ENCODE measurements at regions not wholly inside any gene's neighbourhood (a gene's known extent, or its start where the extent isn't known, plus 50 kb on each side); places are given as distances from the start of the nearest gene placed in this dataset.

- Histone ChIP-seq H3K36me3 (ENCODE audit: control insufficient read depth in 2 of 2, insufficient read depth in 2 of 2, low read length in 1 of 2) (no peaks in the 10 kb centered on the region), H3K9me3 (ENCODE audit: control insufficient read depth in 2 of 2, insufficient read depth in 1 of 2, low read depth in 1 of 2, low read length in 1 of 2) (no peaks in the 10 kb centered on the region), H3K4me1 (ENCODE audit: control insufficient read depth in 2 of 2, insufficient read depth in 2 of 2, low read length in 1 of 2) (peaks cover 2 to 6% of the 10 kb centered on the region in 2 donors), H3K4me3 (ENCODE audit: low read depth in 1 of 2, low read length in 2 of 2) (peak overlapping the region; percentile 43 to 60), H3K27ac (ENCODE audit: low read depth in 2 of 2, low read length in 1 of 2) (peak overlapping the region; percentile 95 to 98), H3K27me3 (ENCODE audit: control insufficient read depth in 1 of 2, insufficient read depth in 2 of 2, low read length in 2 of 2) (no peaks in the 10 kb centered on the region)
- WGBS, 2 donors = 1 to 10% methylated on average over 49 to 85 of the region's 85 CpGs
Observed at GRCh38 chrX:40176351-40177116, 78.8 kb upstream of the BCOR start.

DNA sequence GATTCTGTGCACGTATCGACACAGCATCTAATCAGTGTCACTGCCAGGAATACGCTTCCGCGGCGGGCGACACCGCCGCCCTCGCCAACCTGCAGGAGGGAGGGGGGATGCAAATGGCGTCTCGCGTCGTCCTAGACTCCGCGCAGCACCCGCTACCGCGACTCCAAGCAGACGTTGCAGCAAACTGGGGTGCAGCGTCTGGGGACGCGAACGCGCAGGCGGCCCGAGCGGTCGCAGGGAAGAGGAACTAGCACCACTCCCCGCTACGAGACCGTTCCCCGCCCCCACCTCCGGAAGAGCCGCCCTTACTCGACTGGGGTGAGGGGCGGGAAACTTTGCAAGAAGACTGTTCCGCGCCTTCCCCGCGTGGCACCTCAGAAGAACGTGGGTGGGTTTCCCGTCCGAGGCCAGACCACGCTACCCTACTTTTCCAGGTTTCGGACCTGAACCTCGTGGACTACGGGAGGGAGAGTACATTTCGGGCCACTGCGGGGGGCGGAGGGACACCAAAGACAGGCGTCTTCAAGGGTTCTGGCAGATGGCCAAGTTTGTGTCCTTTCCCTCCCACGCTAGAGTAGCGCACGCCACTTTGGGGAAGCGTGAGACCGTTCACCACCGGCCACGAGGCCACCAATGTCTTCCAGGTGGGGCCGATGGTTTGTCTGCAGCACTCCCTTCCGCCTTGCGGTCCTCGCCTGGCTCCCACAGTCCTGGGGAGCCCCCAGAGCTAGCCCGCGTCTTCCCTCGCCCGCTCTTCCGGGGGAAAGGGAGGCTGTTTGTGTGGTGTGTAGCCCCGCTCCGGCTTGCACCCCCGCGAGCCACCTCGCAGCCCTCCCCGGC, 78.0 kb upstream of the BCOR start:
- H3K36me3 ChIP-seq (ENCODE audit: control insufficient read depth in 2 of 2, insufficient read depth in 2 of 2, low read length in 1 of 2) = no peaks in the 10 kb centered on the region
- peaks cover 2 to 6% of the 10 kb centered on the region in 2 donors for H3K4me1 ChIP-seq (ENCODE audit: control insufficient read depth in 2 of 2, insufficient read depth in 2 of 2, low read length in 1 of 2)
- H3K27me3 ChIP-seq (ENCODE audit: control insufficient read depth in 1 of 2, insufficient read depth in 2 of 2, low read length in 2 of 2) = no peaks in the 10 kb centered on the region
- H3K9me3 ChIP-seq (ENCODE audit: control insufficient read depth in 2 of 2, insufficient read depth in 1 of 2, low read depth in 1 of 2, low read length in 1 of 2) = no peaks in the 10 kb centered on the region
- 0 to 9% methylated on average over 66 to 74 of the region's 74 CpGs for WGBS, 2 donors
- H3K27ac ChIP-seq (ENCODE audit: low read depth in 2 of 2, low read length in 1 of 2) = peak overlapping the region; percentile 95 to 98
- peak overlapping the region; percentile 43 to 60 for H3K4me3 ChIP-seq (ENCODE audit: low read depth in 1 of 2, low read length in 2 of 2)

GRCh38 chrX:40174854-40175510, 77.2 kb upstream of the BCOR start:
- peaks cover 2 to 6% of the 10 kb centered on the region in 2 donors for H3K4me1 ChIP-seq (ENCODE audit: control insufficient read depth in 2 of 2, insufficient read depth in 2 of 2, low read length in 1 of 2)
- H3K27me3 ChIP-seq (ENCODE audit: control insufficient read depth in 1 of 2, insufficient read depth in 2 of 2, low read length in 2 of 2) = no peaks in the 10 kb centered on the region
- peak overlapping the region; percentile 95 to 98 for H3K27ac ChIP-seq (ENCODE audit: low read depth in 2 of 2, low read length in 1 of 2)
- 0 to 7% methylated on average over 49 to 53 of the region's 53 CpGs for WGBS, 2 donors
- no peaks in the 10 kb centered on the region for H3K36me3 ChIP-seq (ENCODE audit: control insufficient read depth in 2 of 2, insufficient read depth in 2 of 2, low read length in 1 of 2)
- no peaks in the 10 kb centered on the region for H3K9me3 ChIP-seq (ENCODE audit: control insufficient read depth in 2 of 2, insufficient read depth in 1 of 2, low read depth in 1 of 2, low read length in 1 of 2)
- peak overlapping the region; percentile 43 to 60 for H3K4me3 ChIP-seq (ENCODE audit: low read depth in 1 of 2, low read length in 2 of 2)

- Histone ChIP-seq H3K27ac (ENCODE audit: low read depth in 2 of 2, low read length in 1 of 2) (peak overlapping the region; percentile 84 to 98), H3K9me3 (ENCODE audit: control insufficient read depth in 2 of 2, insufficient read depth in 1 of 2, low read depth in 1 of 2, low read length in 1 of 2) (no peaks in the 10 kb centered on the region), H3K27me3 (ENCODE audit: control insufficient read depth in 1 of 2, insufficient read depth in 2 of 2, low read length in 2 of 2) (no peaks in the 10 kb centered on the region), H3K4me1 (ENCODE audit: control insufficient read depth in 2 of 2, insufficient read depth in 2 of 2, low read length in 1 of 2) (peaks cover 2 to 6% of the 10 kb centered on the region in 2 donors), H3K36me3 (ENCODE audit: control insufficient read depth in 2 of 2, insufficient read depth in 2 of 2, low read length in 1 of 2) (no peaks in the 10 kb centered on the region), H3K4me3 (ENCODE audit: low read depth in 1 of 2, low read length in 2 of 2) (peak overlapping the region in 1 of 2 donors; percentile 43)
- WGBS, 2 donors = 12 to 21% methylated on average over 41 of the region's 41 CpGs
Observed at GRCh38 chrX:40174001-40174853, 76.5 kb upstream of the BCOR start.

DNA sequence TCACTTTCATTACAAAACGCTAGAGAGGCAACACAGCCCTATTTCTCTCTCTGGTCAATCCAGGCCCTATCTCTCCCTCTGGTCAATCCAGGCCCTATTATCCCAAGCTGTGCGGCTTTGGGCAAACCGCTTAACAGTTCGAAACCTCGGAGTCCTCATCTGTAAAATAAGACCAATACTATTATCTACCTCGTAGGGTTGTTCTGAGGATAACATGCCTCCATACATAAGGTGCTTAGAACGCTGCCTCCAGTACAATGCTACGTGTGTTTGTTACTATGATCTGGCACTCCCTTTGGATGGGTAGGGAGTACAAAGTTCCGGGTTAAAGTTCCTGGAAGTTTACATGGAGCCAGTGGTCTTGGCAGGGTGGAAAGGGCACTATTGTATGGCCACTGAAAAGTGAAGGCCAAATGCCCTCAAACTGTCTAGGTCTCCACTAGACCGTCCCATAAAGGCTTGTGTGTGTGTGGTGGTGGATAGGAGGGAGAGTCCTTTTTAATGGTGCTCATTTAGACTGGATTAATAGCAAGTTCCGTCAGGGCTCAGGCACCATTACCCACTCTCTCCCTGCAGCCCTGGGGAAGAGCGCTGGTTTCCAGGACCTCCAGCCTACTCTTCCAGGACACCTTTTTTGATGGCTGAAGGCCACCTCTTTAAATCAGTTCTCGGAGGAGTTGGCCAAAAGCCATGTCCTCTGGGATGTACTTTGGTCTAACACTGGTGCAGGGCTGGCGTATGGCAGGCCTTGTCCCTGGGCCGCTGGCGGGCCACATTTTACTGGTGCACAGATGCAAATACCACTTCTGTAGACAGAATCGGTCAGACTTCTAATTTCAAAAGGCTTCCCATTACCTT, 75.6 kb upstream of the BCOR start:
- WGBS, 2 donors = 53 to 78% methylated on average over 17 of the region's 17 CpGs
- Histone ChIP-seq H3K4me3 (ENCODE audit: low read depth in 1 of 2, low read length in 2 of 2) (peak overlapping the region in 1 of 2 donors; percentile 7), H3K4me1 (ENCODE audit: control insufficient read depth in 2 of 2, insufficient read depth in 2 of 2, low read length in 1 of 2) (peaks cover 2 to 6% of the 10 kb centered on the region in 2 donors), H3K36me3 (ENCODE audit: control insufficient read depth in 2 of 2, insufficient read depth in 2 of 2, low read length in 1 of 2) (no peaks in the 10 kb centered on the region), H3K9me3 (ENCODE audit: control insufficient read depth in 2 of 2, insufficient read depth in 1 of 2, low read depth in 1 of 2, low read length in 1 of 2) (no peaks in the 10 kb centered on the region), H3K27ac (ENCODE audit: low read depth in 2 of 2, low read length in 1 of 2) (peak overlapping the region; percentile 84 to 98), H3K27me3 (ENCODE audit: control insufficient read depth in 1 of 2, insufficient read depth in 2 of 2, low read length in 2 of 2) (no peaks in the 10 kb centered on the region)

DNA sequence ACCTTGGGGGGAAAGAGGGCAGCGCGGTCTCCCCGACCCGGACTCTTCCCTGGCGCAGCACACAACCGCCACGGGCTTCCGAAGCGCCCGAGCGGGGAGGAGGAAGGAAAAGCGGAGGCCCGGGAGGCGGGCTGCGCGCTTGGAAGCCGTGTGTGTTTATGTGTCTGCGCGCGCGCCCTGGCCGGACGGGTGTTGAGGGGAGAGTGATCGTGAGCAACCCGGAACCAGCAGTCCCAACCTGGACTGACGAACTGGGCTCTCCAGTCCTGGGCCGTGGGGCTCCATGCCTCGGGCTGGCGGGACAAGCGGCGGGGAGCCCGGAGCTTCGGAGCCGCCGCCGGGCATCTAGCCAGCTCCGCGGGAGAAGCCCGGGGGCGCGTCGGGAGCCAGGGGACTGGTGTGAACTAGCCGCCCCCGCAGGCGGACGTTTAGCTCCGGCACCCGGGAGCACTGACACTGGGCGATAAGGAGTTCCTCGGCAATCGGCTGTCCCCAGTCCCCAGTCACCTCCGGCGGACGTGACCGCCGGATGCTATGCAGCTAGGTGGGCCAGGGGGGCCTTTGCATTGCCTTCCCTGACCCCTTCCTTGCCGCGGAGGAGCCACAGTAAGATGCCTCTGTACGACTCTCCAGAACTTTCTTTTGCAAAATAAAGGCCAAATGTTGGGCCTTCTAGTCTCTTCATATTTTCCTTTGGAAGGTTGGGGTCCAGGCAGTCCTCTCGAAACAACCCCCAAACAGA, 74.8 kb upstream of the BCOR start:
- 10 to 12% methylated on average over 53 to 60 of the region's 60 CpGs for WGBS, 2 donors
- Histone ChIP-seq H3K4me3 (ENCODE audit: low read depth in 1 of 2, low read length in 2 of 2) (peak overlapping the region; percentile 41 to 47), H3K36me3 (ENCODE audit: control insufficient read depth in 2 of 2, insufficient read depth in 2 of 2, low read length in 1 of 2) (no peaks in the 10 kb centered on the region), H3K27me3 (ENCODE audit: control insufficient read depth in 1 of 2, insufficient read depth in 2 of 2, low read length in 2 of 2) (no peaks in the 10 kb centered on the region), H3K27ac (ENCODE audit: low read depth in 2 of 2, low read length in 1 of 2) (peak overlapping the region; percentile 81 to 87), H3K9me3 (ENCODE audit: control insufficient read depth in 2 of 2, insufficient read depth in 1 of 2, low read depth in 1 of 2, low read length in 1 of 2) (no peaks in the 10 kb centered on the region), H3K4me1 (ENCODE audit: control insufficient read depth in 2 of 2, insufficient read depth in 2 of 2, low read length in 1 of 2) (peaks cover 2 to 11% of the 10 kb centered on the region in 2 donors)

DNA sequence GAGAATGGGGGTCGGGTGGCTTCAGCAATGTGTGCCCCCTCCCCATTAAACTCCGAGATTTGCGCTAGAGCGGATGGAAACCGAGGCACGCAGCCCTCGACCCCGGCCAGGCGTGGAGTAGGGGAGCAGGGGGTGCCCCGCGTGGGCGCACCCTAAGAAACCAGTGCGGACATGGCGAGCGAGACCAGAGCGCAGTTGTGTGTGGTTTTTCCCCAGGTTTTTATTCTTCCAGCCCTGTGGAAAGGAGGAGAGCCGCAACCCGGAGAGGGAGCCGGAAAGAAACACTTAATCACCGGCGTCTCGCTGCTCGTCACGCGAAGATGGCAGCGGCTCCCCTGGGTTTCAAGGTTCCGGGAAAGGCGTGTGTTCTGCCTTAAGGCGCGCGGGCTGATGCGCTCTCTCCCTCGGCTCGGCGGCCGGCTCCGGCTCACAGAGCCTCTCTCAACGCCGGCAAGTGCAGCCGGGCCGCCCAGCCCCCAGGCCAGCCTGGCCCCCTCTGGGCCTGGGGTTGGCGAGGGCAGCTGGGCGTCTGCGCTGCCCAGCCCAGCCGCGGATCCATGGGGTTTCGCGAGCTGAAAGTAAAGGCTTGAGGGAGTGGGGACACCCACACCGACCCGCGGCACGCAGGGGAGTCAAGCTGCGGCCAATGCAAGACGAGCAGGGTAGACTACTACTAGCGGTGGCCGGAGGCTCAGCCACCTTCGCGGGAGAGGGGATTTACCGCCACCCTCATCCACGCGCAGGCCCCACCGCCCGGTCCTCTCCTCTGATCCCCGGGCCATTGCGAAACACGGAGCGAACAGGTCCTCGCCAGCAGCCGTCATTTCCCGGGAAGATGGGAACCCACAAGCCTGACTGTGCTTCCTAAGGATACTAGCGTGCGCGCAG, 74.0 kb upstream of the BCOR start:
- H3K9me3 ChIP-seq (ENCODE audit: control insufficient read depth in 2 of 2, insufficient read depth in 1 of 2, low read depth in 1 of 2, low read length in 1 of 2) = no peaks in the 10 kb centered on the region
- peak overlapping the region; percentile 81 to 87 for H3K27ac ChIP-seq (ENCODE audit: low read depth in 2 of 2, low read length in 1 of 2)
- H3K4me3 ChIP-seq (ENCODE audit: low read depth in 1 of 2, low read length in 2 of 2) = peak overlapping the region; percentile 41 to 47
- 1 to 12% methylated on average over 71 to 73 of the region's 73 CpGs for WGBS, 2 donors
- H3K36me3 ChIP-seq (ENCODE audit: control insufficient read depth in 2 of 2, insufficient read depth in 2 of 2, low read length in 1 of 2) = no peaks in the 10 kb centered on the region
- peaks cover 2 to 11% of the 10 kb centered on the region in 2 donors for H3K4me1 ChIP-seq (ENCODE audit: control insufficient read depth in 2 of 2, insufficient read depth in 2 of 2, low read length in 1 of 2)
- no peaks in the 10 kb centered on the region for H3K27me3 ChIP-seq (ENCODE audit: control insufficient read depth in 1 of 2, insufficient read depth in 2 of 2, low read length in 2 of 2)

Data from esophagus (tissue), 2 donors.